ENCODE measurements at regions not wholly inside any gene's neighbourhood (a gene's known extent, or its start where the extent isn't known, plus 50 kb on each side); places are given as distances from the start of the nearest gene placed in this dataset.

DNA sequence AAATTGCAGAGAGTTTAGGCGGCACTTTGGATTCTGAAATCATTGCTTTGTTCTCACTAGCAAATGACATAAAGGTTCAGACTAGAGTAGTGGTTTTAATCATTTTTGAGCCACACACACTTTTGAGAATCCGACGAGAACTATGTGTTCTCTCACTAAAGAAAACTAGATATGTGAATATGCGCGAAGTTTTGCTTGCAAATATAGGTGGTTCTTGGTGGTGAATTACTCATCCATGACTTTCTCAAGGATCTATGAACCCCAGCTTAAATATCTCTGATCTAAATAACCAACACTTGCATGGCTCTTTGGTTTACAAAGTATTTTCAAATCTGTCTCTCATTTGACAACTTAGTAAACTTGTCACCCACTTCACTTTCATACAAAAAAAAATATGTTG is 54.8 kb downstream of the NOG start:
- no peak for DNase-seq

DNA sequence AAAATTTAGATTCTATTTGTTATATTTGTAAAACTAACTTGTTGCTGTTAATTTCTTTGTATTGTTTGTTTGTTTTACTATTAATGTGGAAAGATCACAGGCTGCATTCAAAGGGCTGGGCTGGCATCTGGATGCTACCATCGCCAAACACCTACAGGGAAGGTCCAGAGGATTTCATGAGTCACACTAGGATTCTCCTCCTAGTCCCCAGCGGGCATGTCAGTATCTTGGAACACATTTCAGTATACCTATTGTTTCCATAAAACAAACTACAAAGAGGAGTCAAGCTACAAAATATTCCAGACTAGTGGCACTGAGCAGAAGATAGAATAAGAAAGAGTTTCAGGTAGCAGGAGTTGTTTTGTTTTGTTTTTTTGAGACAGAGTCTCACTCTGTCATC is 55.3 kb downstream of the NOG start:
- DNase-seq, result no peak

DNA sequence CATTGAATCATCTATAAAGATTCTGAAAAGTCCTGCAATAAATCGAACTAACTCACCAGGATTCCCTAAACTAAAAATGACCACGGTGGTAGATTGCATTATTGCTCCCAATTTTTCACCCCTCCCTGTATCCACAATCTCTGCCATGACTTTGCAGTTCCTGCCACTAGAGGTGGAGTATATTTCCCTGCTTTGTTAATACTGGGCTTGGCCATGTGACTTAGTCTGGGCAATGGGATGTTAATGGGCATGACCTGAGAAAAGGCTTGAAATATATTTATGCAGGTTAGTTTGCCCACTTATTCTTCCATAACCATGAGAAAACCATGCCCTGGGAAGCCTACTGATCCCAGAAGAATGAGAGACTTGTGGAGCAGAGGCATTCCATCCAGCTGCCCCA is 59.1 kb downstream of the NOG start:
- no peak for DNase-seq

- peak; percentile 83 for DNase-seq
These were observed 60.4 kb downstream of the NOG start for GRCh38 chr17:56653877-56654276.

DNA sequence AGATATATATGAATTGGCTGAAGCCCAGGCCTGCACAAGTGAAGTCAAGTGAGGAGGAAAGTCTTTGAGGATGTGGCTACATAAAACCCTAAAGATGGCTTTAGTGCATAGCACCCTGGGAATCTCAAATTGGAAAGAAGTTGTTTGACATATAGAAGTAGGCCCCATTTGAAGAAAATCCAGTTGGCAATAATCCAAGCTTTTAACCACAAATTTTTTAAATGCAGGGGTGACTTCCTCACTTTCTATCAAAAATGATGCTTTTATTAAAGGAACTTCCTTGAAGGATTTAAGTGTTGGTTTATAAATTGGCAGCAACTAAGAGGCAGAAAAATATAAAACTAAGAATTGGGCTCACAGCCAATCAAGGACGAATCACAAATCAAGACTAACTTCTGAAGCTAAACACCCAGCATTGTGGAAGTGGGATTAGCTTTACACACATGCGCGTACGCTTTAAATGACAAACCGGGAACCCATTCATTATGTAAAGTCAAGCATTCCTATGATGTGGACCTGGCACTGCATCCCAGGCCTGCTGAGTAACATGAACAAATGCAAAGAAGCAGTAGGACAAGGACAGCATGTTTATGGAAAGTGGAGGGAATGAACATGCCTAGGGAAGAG is 63.3 kb downstream of the NOG start:
- DNase-seq, result no peak

DNA sequence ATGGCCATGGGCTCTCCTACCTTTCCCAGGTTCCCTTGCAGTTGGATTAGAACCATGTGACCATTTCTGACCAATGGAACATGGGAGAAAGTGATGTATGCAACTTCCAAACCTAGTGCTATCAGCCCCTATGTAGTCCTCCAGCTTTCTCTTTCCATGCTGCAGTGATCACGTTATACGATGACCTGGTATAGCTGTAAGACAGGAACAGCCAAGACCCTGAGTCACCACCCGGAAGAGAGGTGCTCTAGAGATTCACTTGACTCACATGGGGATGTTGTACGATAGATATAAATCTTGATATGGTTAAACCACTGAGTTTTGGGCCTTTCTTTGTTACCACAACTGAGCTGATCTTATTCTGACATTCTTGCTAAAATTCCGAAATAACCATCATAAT is 65.1 kb downstream of the NOG start:
- DNase-seq, result no peak

GRCh38 chr17:56659622-56660021 is 66.1 kb downstream of the NOG start:
- DNase-seq, result no peak

- no peak for DNase-seq
These were observed 68.4 kb downstream of the NOG start for GRCh38 chr17:56661906-56662305.

DNA sequence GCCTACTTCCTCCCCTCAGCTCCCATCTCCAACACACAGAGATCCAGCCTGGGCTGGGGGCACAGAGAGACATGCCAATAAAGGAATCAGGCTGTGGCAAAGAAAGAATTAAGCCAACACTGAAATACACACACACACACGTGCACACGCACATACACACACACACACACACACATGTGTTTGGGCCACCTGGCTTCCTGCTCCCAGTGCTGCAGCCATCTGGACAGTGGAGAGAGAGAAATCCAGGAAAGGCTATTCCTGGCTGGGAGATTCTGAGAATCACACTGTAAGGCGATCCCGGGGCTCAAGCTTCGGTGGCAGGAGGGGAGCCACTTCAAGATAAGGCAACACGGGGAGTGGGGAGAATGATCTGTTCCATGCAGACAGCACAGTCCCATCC is 72.4 kb downstream of the NOG start:
- DNase-seq, result no peak

GRCh38 chr17:56667925-56668458 is 74.5 kb downstream of the NOG start:
- no peak for DNase-seq

DNA sequence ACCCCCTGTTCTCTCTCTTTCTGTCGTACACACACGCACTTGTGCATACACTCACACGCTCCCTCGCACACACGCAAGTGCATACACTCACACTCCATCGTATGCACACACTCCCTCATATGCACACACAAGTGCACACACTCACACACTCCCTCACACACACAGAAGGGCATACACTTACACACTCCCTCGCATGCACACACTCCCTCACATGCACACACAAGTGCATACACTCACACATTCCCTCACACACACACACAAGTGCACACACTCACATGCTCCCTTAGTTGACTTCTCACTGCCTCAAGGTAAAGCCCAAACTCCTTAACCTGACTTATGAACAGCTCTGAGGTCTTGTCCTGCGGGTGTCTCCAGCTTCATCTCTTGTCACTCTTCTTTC is 78.7 kb downstream of the NOG start:
- DNase-seq, result no peak

DNA sequence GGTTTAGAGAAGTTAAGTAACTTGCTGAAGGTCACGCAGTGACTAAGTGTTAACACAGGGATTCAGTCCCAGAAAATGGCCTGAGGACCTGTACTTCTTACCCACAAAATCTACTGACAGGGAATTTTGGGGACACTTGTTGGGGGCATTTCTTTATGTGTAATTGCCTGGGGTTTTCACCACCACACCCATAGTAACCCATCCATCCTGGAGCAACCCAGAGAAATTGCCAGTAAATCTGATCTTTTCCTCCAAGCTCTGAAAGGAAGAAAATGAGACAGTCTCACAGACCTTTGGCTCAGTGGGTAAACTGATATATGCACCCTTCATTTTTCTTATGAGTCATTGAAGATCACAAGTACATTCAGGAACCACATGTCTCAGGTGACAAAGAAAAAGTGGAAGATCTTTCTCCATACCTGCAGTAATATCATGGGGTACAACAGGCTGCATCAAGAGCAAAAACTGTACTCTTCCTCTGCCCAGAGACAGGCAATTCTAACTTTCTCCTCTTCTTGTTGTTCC is 81.0 kb downstream of the NOG start:
- DNase-seq, result no peak

- DNase-seq, result no peak
These were observed 82.6 kb downstream of the NOG start for GRCh38 chr17:56675876-56676660.

GRCh38 chr17:56676810-56677209 is 83.3 kb downstream of the NOG start:
- DNase-seq, result no peak

DNA sequence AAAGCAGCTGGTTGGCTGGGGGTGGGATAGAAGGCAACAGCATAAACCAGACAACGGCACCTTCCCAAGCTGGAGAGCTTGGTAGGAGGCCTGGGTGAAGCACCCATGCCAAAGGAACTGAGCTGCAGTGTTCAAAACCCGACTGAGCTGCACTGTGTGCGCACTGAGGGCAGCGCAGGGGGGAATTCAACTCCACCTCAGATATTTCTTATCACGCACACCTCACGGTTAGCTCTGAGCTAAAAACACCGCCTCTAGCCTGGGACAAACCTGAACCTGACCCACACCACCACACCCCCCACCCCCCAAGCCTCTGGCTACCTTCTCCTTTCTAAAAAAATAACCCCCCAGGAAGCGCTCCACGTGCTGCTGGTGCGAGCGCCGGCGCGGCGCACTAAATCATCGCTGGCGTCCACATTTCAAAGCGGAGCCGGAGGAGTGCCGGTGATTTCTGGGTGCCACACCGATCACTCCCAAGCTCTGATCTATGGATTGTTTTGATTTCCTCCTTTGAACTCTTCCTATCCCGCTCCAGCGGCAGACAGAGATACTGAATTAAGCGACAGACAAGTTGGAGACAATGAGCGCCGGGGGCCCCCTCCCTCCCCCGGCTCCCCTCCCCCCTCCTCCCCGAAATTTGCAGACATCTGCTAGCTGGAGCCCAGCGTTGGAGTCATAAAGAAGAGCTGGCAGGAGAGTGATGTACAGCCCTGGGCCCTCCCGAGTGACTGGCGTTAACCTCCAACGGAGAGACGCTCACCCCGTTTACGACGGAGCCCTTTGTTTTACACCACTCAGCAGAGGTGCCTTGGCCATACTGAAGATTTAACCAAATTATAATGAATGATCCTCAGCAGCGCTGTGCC is 85.0 kb downstream of the NOG start:
- DNase-seq, result no peak

DNA sequence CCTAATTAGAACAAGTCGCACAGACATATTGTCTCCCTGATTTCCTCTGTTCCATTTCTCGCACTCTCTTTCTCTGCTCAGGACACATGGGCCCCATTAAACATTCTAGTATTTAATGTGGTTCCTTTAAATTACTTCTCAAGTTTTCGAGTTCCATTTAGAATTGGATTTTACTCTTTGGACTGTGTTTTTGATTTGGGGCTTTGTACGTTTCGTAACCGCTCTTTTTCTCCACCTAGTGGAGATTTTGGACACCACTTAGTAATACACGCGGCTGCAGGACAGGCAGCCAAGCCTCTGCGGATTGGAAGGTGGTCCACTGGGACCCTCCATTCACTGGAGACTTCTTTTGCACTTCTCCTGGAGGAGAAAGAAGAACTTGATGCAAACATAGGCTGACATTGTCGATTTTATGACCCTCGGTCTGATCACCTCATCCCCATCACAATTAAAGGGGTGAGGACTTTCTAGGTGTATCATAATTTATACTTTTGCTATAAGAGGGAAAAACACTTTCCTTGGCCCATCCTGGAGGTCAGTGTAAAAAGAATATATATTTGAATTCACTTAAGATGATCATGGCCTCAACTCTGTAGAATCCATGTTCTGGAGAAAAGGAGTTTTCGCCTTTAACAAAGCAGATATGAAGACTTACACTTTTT is 85.7 kb downstream of the NOG start:
- no peak for DNase-seq

- no peak for DNase-seq
These were observed 86.4 kb downstream of the NOG start for GRCh38 chr17:56679777-56680422.

DNA sequence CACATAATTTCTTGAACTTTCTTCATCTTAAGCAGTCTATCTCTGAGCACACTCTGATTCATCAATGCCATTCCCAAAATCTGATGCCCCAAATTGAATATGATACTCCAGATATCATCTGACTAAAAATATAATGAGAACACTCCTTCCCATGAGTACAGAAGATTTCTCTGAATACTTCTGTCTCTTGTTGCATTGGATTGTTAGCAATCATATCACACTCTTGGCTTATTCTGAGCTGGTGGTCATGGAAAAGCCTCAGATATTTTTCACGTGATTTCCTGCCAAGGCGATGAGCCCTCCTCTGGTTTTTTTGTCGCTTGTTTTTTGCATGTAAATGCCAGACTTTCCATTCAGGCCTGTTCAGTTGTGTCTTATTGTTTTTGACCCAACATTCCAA is 87.2 kb downstream of the NOG start:
- DNase-seq, result no peak

- peak; percentile 32 for DNase-seq
These were observed 88.2 kb downstream of the NOG start for GRCh38 chr17:56681561-56682266.

DNA sequence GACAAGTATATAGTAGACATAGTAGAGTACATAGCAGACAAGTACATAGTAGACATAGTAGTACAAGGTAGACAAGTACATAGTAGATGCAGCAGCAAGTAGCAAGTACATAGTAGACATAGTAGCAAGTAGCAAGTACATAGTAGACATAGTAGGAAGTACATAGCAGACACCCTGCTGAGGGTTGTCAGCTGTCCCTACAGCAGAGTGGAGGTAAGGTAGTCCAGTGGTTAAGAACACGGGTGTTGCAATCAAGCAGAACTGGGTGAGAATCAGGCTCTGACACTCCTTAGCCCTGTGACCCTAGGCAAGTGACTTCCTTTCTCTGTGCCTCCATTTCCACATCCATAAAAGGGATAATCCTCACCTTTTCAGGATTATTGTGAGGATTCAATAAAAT is 94.7 kb downstream of the NOG start:
- DNase-seq, result no peak

- no peak for DNase-seq
These were observed 97.2 kb downstream of the NOG start for GRCh38 chr17:56690441-56691291.

Data from amniotic stem cell (primary cell).